Activated T-helper 17 cell treated with anti-CD3 and anti-CD28 coated beads, Interleukin-2, amount 50 U/mL, for 72 hours (primary cell): ENCODE measurements at regions not wholly inside any gene's neighbourhood (a gene's known extent, or its start where the extent isn't known, plus 50 kb on each side); places are given as distances from the start of the nearest gene placed in this dataset.
"Not testable (repeated sequence)": the region's sequence is repeated elsewhere in the genome, so short reads cannot be mapped to it uniquely, and the experiment has no call there.

Source experiments
- ATAC-seq: fragments of 150-1000 bp; cut with Tn5 transposase; replicated peaks from 2 replicates; pipeline ENCODE4 v1.10.0; 2021; ENCODE audit warnings: mild to moderate bottlenecking, moderate library complexity
- H3K27ac Mint-ChIP-seq: one replicate; pipeline ENCODE4 v1.8.0; 2022; ENCODE audit warnings: mixed read lengths
- H3K27me3 Mint-ChIP-seq: one replicate; pipeline ENCODE4 v1.8.0; 2022; ENCODE audit warnings: mixed read lengths
- H3K36me3 Mint-ChIP-seq: one replicate; pipeline ENCODE4 v1.8.0; 2022; ENCODE audit warnings: low read depth, mild to moderate bottlenecking, mixed read lengths
- H3K4me1 Mint-ChIP-seq: one replicate; pipeline ENCODE4 v1.8.0; 2022; ENCODE audit warnings: mixed read lengths
- H3K4me3 Mint-ChIP-seq: one replicate; pipeline ENCODE4 v1.8.0; 2022; ENCODE audit warnings: mild to moderate bottlenecking, mixed read lengths
- H3K9me3 Mint-ChIP-seq: one replicate; pipeline ENCODE4 v1.8.0; 2022; ENCODE audit warnings: mixed read lengths

DNA sequence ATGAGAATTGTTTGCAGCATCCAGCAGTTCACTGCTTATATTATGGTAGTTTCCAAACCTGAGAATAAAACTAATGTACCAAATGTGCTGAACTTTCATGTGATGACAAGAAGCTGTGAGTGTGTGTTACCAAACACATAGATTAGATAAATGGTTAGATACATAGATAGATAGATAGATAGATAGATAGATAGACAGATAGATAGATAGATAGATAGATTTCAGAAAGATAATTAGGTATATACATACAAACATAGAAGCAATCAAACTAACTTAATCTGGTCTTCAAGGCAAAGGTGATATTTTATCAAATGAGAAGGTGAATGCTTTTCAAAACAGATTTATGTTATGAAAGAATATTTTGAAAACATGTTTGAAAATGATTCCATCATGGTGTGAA is 147.3 kb upstream of the C11orf58 start:
- Mint-ChIP-seq H3K27me3 (peaks cover 9% of the 10 kb centered on the region), H3K9me3 (no peaks in the 10 kb centered on the region), H3K27ac (no peak overlapping the region), H3K4me1 (no peaks in the 10 kb centered on the region), H3K4me3 (no peak overlapping the region), H3K36me3 (no peaks in the 10 kb centered on the region)
- no peak for ATAC-seq

DNA sequence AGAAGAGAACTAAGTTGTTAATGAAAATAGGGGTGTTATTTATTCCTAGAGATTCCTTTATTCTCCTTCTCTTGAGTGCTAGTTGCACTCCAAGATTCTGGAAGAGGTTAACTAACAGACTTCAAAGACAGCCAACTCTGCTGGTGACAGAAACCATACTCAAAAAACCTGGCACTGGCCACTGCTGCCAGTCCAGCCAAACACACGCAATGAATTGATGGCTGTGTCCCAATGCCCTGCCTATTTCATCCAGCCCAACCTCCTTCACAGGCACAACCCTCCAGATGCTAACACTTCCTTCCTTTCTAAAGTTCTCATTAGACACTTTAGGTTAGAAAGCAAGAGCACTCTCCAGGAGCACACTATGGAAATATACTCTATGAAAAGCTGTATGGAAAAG is 150.8 kb upstream of the C11orf58 start:
- H3K27me3 Mint-ChIP-seq = peaks cover 9% of the 10 kb centered on the region
- no peaks in the 10 kb centered on the region for H3K36me3 Mint-ChIP-seq
- H3K27ac Mint-ChIP-seq = no peak overlapping the region
- H3K9me3 Mint-ChIP-seq = no peaks in the 10 kb centered on the region
- H3K4me1 Mint-ChIP-seq = no peaks in the 10 kb centered on the region
- H3K4me3 Mint-ChIP-seq = no peak overlapping the region
- ATAC-seq = no peak

DNA sequence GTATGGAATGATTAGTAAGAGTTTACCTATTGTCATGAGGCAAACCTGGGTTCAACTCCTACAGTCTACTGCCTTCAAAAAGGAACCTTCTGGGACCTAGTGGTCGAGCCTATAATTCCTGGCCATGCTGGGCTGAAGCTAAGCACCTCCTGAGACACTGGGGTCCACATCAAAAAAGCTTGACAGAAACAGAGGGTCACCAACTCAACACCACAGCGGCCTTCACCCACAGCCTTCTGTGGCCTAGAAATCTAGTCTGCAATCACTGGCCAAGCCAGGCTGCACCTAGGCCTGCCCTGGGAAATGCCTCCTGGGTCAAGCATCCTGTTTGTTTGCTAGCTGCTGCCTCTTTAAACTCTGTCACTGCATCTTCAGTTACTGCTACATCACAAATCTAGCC is 153.9 kb upstream of the C11orf58 start:
- no peak for ATAC-seq
- Mint-ChIP-seq H3K27ac (no peak overlapping the region), H3K27me3 (peaks cover 3% of the 10 kb centered on the region), H3K36me3 (no peaks in the 10 kb centered on the region), H3K4me3 (no peak overlapping the region), H3K4me1 (no peaks in the 10 kb centered on the region), H3K9me3 (no peaks in the 10 kb centered on the region)

DNA sequence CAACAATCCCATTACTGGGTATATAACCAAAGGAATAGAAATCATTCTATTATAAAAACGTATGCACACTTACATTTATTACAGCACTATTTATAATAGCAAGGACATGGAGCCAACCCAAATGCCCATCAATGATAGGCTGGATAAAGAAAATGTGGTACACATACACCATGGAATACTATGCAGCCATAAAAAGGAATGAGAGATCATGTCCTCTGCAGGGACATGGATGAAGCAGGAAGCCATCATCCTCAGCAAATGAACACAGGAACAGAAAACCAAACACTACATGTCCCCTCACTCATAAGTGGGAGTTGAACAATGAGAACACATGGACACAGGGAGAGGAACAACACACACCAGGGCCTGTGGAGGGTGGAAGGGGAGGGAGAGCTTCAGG is 157.4 kb upstream of the C11orf58 start:
- H3K4me3 Mint-ChIP-seq, H3K4me1 Mint-ChIP-seq, H3K36me3 Mint-ChIP-seq, H3K27me3 Mint-ChIP-seq, H3K27ac Mint-ChIP-seq, ATAC-seq, H3K9me3 Mint-ChIP-seq: not testable (repeated sequence)

DNA sequence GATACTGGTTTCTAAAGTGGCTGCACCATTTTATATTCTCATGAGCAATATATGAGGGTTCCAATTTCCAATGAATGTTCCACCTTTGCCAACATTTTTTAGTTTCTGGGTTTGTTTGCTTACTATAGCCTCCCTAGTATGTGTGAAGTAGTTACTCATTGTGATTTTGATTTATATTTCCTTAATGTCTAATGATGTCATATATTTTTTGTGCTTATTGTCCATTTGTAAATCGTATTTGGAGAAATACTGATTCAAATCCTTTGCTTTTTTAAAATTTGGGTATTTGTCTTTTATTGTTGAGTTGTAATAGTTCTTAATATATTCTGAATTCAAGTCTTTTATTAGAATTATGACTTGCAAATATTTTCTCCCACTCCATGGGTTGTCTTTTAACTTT is 161.0 kb upstream of the C11orf58 start:
- no peaks in the 10 kb centered on the region for H3K4me1 Mint-ChIP-seq
- H3K36me3 Mint-ChIP-seq = no peaks in the 10 kb centered on the region
- H3K27me3 Mint-ChIP-seq = peaks cover 4% of the 10 kb centered on the region
- no peaks in the 10 kb centered on the region for H3K9me3 Mint-ChIP-seq
- no peak overlapping the region for H3K4me3 Mint-ChIP-seq
- no peak overlapping the region for H3K27ac Mint-ChIP-seq
- no peak for ATAC-seq

DNA sequence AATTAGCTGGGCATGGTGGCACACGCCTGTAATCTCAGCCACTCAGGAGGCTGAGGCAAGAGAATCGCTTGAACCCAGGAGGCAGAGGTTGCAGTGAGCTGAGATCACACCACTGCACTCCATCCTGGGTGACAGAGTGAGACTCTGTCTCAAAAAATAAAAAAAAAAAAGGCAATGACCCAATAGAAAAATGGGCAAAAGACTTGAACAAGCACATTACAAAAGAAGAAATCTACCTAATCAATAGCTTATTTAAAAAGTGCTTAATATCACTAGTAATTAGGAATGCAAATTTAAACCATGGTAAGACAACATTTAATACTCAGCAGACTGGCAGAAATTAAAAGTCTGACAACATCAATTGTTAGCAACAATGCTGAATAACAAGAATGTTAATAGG is 163.6 kb upstream of the C11orf58 start:
- H3K36me3 Mint-ChIP-seq, H3K4me1 Mint-ChIP-seq, H3K9me3 Mint-ChIP-seq, H3K27ac Mint-ChIP-seq, H3K27me3 Mint-ChIP-seq, H3K4me3 Mint-ChIP-seq, ATAC-seq: not testable (repeated sequence)

DNA sequence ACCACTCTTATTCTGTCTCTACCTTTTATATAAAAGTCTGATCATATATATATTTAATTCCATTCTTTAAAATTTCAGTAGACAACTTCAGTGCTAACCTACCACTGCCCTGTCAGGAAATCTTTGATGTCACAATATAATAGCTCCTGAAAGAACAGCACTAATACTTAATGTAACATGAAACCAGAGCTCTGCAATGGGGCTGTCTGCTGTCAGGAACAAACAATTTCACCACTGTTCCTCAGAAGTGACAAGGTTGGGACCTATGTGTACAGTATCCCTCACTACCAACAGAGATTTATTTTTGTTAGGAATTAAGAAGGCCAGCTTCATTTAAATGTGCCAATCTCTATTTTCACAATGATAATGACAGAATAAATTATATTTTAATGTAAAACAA is 165.5 kb upstream of the C11orf58 start:
- Mint-ChIP-seq H3K9me3 (no peaks in the 10 kb centered on the region), H3K27me3 (peaks cover 3% of the 10 kb centered on the region), H3K4me1 (no peaks in the 10 kb centered on the region), H3K27ac (no peak overlapping the region), H3K36me3 (no peaks in the 10 kb centered on the region), H3K4me3 (no peak overlapping the region)
- ATAC-seq = no peak

DNA sequence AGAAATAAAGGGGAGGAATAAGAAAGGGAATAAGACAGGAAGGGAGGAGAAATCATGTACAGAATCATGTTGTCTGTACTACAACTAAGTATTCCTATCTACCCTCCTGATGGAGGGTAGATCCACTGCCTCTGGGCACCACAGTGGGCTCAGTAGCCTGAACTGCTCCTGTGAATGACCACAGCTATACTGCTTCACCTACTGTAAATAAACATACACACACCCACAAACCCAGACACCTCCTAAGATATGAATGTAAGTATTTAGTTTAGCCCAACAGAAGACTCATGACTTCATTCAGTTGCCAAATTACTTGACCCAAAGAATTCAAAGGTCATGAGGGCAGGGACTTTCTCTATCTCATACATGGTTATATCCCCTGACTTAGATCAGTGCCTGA is 177.3 kb upstream of the C11orf58 start:
- ATAC-seq = no peak
- Mint-ChIP-seq H3K9me3 (no peaks in the 10 kb centered on the region), H3K27ac (no peak overlapping the region), H3K4me3 (no peak overlapping the region), H3K36me3 (no peaks in the 10 kb centered on the region), H3K4me1 (no peaks in the 10 kb centered on the region), H3K27me3 (peaks cover 3% of the 10 kb centered on the region)

DNA sequence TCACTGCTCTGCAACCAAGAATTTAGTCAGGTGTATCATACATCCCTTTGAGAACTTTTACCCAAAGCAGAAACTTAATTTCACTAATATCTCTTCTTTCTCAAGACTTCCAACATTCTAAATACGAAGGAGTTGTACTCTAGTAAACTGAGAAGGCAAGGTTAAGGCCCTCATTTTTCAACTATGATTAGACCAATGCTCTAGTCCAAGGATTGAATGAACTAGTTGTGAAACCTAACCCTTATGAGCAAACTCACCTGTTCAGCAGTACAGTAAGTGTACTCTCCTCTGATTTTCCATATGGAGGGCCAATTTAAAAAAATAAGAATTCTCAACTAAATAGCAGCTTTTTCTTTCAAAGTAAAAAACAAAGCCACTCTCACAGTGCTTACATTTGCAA is 180.0 kb upstream of the C11orf58 start:
- ATAC-seq = no peak
- Mint-ChIP-seq H3K36me3 (no peaks in the 10 kb centered on the region), H3K4me3 (no peak overlapping the region), H3K9me3 (no peaks in the 10 kb centered on the region), H3K4me1 (no peaks in the 10 kb centered on the region), H3K27ac (no peak overlapping the region), H3K27me3 (peaks cover 3% of the 10 kb centered on the region)

DNA sequence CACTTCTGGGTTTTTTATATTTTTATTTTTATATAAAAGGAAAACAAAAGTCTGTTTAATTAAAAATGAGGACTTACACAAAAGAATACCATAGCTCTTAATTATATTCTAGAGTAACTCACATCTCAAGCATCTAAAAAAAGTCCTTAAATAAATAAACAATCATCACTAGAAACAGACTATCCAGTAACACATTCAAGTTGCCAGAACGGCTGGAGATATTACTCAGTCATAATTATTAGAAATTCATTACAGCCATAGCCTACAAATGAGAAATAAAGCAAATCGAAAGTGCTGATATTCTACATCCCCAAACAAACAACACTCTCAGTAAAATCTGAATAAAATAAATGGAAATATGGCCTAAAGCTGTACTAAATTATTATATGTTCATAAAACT is 182.5 kb upstream of the C11orf58 start:
- no peaks in the 10 kb centered on the region for H3K36me3 Mint-ChIP-seq
- no peaks in the 10 kb centered on the region for H3K9me3 Mint-ChIP-seq
- H3K4me1 Mint-ChIP-seq = no peaks in the 10 kb centered on the region
- no peak for ATAC-seq
- H3K4me3 Mint-ChIP-seq = no peak overlapping the region
- no peak overlapping the region for H3K27ac Mint-ChIP-seq
- no peaks in the 10 kb centered on the region for H3K27me3 Mint-ChIP-seq

DNA sequence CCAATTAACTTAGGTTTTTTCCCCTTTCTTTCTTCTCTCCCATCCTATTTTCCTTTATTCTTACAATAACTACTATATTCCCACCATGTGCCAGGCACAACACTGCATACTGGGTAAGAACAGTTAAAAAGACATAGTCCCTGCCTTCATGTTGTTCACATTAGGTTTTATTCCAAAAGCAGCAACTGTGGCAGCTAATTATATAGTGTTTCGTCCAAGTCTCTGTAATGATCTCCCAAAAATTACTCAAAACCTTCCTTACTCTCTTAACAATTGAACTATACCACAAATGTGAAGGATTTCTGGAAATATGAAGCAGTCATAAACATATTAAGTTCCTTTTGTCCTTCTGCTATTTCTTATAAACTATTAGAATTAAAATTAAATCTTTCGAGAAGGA is 184.1 kb upstream of the C11orf58 start:
- Mint-ChIP-seq H3K4me1 (no peaks in the 10 kb centered on the region), H3K36me3 (no peaks in the 10 kb centered on the region), H3K4me3 (no peak overlapping the region), H3K27me3 (no peaks in the 10 kb centered on the region), H3K9me3 (no peaks in the 10 kb centered on the region), H3K27ac (no peak overlapping the region)
- no peak for ATAC-seq

DNA sequence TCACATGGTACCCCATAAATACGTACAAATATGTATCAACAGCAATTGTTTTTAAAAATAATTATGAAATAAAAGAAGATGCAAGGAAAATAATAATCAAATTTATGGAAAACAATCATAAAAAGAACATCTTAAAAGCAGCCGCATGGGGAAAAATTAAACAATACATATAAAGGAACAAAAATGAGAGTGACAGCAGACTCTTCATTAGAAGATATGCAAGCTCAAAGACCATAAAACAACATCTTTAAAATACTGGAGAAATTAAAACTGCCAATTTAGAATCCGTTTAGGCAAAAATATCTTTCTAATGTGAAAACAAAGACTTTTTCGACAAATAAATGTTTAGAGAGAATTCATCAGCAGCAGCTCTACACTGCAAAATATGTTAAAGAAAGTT is 190.6 kb upstream of the C11orf58 start:
- no peak for ATAC-seq
- H3K4me1 Mint-ChIP-seq = no peaks in the 10 kb centered on the region
- no peak overlapping the region for H3K27ac Mint-ChIP-seq
- H3K36me3 Mint-ChIP-seq = no peaks in the 10 kb centered on the region
- H3K4me3 Mint-ChIP-seq = no peak overlapping the region
- H3K9me3 Mint-ChIP-seq = peaks cover 4% of the 10 kb centered on the region
- H3K27me3 Mint-ChIP-seq = no peaks in the 10 kb centered on the region

DNA sequence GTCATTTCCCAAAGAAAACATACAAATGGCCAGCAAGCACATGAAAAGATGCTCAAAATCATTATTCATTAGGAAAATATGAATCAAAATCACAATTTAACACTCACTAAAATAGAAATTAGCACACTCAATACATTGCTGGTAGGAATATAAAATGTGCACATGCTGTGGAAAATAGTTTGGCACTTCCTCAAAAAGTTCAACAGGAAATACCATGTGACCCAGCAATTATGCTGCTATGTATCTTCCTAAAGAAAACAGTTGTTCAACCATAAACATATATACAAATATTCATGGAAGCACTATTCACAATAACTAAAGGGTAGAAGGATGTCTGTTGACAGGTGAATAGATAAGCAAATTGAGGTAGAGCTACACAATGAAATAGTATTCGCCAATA is 187.3 kb upstream of the SOX6 start:
- ATAC-seq = no peak
- H3K4me1 Mint-ChIP-seq = no peaks in the 10 kb centered on the region
- no peak overlapping the region for H3K27ac Mint-ChIP-seq
- no peaks in the 10 kb centered on the region for H3K36me3 Mint-ChIP-seq
- no peak overlapping the region for H3K4me3 Mint-ChIP-seq
- no peaks in the 10 kb centered on the region for H3K27me3 Mint-ChIP-seq
- peaks cover 4% of the 10 kb centered on the region for H3K9me3 Mint-ChIP-seq

DNA sequence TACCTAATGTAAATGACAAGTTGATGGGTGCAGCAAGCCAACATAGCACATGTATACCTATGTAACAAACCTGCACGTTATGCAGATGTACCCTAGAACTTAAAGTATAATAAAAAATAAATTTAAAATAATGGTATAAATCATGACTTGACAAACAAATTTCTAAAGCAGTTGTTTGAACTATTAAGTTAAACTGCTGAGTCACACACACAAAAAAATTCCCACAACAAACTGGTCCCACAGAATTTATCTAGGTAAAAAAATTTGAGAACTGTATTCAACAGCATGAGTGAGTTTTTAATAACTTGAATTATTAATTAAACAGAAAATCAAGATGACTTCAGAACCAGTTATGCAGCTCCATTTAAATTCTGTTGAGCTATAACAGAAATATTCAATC is 186.0 kb upstream of the SOX6 start:
- Mint-ChIP-seq H3K9me3 (peaks cover 2% of the 10 kb centered on the region), H3K27ac (no peak overlapping the region)

DNA sequence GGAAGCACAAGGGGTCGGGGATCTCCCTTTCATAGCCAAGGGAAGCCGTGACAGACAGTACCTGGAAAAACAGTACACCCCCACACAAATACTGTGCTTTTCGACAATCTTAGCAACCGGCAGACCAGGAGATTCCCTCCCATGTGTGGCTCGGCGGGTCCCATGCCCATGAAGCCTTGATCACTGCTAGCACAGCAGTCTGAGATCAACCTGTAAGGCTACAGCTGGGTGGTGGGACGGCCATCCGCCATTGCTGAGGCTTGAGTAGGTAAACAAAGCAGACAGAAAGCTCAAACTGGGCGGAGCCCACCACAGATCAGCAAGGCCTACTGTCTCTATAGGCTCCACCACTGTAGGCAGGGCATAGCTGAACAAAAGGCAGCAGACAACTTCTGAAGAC is 180.2 kb upstream of the SOX6 start:
- H3K4me1 Mint-ChIP-seq = no peaks in the 10 kb centered on the region
- no peaks in the 10 kb centered on the region for H3K9me3 Mint-ChIP-seq
- H3K4me3 Mint-ChIP-seq = no peak overlapping the region
- H3K27ac Mint-ChIP-seq = no peak overlapping the region
- no peak for ATAC-seq
- H3K27me3 Mint-ChIP-seq = peaks cover 7% of the 10 kb centered on the region
- no peaks in the 10 kb centered on the region for H3K36me3 Mint-ChIP-seq

More for the DNA sequence above, 186.0 kb upstream of the SOX6 start:
- Mint-ChIP-seq H3K4me3 (no peak overlapping the region), H3K27me3 (no peaks in the 10 kb centered on the region), H3K36me3 (no peaks in the 10 kb centered on the region), H3K4me1 (no peaks in the 10 kb centered on the region)
- no peak for ATAC-seq

DNA sequence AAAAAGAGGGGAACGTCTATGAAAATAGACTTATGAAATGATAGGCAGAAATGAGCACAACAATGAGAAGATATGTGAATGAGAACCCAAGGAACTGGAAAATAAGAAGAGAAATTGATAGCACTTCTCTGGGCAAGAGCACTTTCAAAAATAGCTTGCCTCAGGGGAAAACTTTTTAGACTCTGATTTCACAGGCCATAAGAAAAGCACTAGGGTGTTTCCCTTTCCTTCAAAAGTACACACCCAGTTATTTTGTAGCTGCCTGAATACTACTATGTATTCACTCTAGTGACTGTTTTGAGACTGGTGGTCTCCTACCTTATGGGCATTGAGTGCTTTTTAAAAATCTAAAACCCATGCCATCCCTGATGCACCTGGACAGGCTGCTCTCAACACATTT is 172.3 kb upstream of the SOX6 start:
- H3K27ac Mint-ChIP-seq = no peak overlapping the region
- no peak for ATAC-seq
- no peaks in the 10 kb centered on the region for H3K36me3 Mint-ChIP-seq
- H3K4me3 Mint-ChIP-seq = no peak overlapping the region
- no peaks in the 10 kb centered on the region for H3K4me1 Mint-ChIP-seq
- no peaks in the 10 kb centered on the region for H3K9me3 Mint-ChIP-seq
- H3K27me3 Mint-ChIP-seq = no peaks in the 10 kb centered on the region
